ENCODE measurements at regions not wholly inside any gene's neighbourhood (a gene's known extent, or its start where the extent isn't known, plus 50 kb on each side); places are given as distances from the start of the nearest gene placed in this dataset.

DNA sequence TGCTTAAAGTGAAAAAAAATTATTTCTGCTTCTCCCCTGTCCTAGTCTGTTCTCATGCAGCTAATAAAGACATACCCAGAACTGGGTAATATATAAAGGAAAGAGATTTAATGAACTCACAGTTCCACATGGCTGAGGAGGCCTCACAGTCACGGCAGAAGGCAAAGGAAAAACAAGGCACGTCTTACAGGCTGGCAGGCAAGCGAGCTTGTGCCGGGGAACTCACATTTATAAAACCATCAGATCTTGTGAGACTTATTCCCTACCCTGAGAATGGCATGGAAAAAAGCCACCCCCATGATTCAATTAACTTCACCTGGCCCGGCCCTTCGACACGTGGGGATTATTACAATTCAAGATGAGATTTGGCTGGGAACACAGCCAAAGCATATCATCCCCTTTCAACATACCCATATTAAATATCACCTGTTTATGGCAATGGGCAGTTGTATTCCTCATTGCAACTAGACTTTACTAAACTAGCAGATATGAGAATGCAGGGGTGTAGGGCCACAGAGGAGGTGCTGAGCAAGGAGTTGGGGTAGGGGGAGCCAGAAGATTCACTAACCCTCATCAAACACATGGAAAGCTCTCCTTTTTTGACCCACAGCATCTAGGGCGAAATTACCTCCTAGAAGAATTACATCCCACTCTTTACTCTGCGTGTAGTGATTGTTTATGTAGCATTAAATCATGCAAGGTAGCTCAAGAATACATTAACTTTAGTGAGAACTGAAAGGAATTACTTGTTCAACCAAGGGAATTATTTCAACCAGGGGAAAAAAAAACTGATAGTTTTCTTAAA is 183.3 kb upstream of the DOK6 start:
- peak; percentile 64 to 93 for DNase-seq

DNA sequence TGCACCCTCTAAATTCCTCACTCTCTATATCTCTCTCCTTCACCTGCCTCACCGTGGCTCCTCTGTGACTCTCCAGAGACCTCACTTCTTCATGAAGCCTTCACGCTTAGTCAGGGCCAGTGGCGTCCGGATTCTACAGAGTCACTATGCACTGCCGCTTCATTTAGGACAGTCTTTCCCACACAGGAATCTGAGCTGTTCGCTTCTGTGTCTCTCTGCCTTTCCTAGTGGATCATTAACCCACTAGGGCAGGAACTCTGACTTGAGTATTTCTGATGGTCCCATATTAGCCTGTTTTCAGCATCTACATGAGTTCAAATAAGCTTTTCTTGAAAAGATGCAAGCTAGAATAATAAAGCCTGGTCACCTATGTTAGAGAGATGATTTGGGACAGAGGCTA is 180.2 kb upstream of the DOK6 start:
- no peak for DNase-seq

DNA sequence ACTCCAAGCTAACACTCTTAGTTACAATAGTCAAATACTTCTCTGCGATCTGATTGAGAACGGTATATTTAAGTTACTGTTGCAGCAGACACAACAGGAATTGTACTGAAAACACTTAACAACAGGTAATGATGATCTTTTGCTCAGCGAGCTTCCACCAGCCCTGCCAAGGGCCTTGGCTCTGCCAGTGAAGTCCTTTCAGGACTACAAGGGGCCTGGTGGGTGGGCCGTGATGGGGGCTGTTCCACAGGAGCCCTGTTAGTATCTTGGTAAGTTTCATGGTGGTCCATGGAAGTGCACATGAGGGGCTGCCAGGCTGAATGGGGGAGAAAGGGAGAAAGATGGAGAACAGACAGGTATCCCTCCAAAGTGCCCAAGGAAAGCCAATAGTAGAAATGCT is 178.6 kb upstream of the DOK6 start:
- DNase-seq, result no peak

DNA sequence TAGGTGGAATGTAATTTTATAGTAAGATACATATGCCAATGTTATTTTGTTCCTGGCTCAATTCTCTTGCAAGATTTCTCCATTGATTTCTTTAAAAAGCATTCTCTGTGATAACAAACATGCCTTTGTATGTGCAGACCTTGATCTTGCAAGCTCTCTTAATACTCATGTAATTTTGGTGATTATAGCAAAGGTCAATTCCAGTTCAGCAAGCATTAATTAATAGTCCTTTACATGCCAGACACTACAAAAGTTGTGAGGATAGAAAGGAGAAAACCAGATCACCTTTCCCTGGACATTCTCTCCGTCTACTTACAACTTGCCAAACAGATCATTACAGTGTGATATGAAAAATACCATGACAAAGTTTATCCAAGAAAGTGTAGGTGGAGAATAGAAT is 173.7 kb upstream of the DOK6 start:
- no peak for DNase-seq

GRCh38 chr18:69230204-69230603 is 170.5 kb upstream of the DOK6 start:
- no peak for DNase-seq

DNA sequence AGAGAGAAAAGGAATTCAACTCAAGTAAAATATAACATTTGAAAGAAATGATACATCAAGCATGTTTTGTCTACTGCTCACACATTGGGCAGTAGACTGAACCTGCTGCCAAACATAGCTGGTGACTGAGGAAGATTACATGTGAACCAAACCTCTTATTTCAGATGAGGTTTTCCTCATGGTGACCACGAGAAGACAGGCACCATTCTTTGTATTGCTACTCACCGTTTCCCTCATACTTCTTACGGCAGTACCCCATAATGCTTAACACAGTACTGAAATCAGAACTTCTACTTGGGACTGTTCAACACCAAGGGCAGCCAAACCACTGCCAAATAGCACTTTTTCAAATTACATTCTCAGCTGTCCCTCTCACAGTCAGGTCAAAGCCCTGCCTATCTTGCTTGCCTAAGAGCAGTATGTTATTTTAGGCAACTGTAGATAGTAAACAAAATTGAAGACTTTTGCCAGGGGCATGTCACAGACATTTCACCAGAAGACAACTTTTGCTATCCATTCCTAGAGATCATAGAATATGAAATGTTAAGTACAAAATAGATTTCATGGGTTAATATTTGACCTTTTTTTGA is 167.1 kb upstream of the DOK6 start:
- DNase-seq, result no peak

DNA sequence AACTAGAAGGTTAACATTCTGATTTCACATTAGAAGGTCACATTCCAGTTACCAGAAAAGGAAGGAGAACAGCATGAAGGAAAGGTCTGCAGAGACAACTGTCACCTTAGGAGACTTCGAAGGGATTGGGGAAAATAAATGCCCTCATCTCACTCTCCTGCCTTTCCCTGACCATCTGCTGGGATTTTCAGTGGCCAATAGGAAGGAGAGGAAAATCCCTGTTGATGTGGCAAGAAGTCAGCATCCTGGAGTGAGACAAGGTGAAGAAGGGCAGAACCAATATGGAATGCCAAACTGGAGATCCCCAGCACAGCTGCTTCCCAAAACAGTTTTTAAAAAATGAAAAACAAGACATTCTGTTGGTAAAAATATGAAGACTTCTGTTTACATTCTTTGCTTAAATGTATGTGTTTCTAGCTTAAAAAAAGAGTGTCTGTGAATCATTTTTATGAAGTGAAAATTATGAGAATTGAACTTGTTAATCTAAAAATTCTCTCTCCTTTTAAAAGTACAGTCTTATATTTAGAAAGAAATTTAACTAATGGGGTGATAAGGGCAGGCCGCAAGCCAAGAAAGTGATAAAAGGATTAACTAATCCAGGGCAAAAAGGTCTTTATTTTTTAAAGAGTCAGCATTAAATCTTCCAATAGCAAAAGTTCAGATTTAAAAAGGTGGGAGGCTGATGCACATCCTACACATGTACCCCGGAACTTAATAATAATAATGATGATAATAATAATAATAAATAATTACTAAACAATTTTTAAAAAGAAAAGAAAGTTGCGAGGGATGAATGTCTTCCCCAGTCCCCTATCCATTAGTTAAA is 160.6 kb upstream of the DOK6 start:
- peak; percentile 86 to 89 for DNase-seq

GRCh38 chr18:69246027-69246426 is 154.7 kb upstream of the DOK6 start:
- no peak for DNase-seq

DNA sequence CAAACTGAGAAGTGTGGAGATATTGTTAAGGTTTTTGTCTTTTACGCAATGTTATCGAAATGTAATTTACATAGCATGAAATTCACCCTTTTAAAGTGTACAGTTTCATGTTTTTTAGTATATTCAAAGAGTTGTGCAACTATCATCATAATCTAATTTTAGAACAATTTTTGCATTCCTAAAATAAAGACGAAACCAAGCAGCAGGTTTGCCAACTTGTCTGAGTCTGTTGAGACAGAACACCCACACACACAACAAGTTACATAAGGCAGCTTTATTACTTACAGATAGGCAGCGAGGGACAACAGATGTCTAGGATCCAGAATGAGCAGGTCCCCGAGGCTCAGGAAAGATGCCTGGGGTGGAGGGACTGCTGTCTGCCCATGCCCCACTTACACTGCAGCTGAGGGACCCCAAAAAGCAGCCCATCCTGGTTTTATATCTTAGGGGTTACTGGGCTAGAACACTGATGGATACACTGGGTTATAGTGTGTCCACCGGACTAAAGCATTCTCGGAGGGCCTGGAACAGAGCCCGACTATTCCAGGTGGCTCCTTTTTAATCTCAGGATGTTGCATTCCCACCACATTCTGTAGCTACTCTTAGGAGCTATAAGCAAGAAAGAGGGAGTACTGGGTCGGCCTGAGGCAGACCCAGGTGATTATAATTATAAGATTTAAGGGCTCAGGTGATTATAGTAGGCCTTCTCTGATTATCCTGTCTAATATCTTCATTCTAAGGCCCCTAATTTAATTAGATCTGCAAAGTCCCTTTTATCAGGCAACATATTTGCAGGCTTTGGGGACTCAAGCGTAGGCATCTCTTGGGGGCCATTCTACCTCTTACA is 150.2 kb upstream of the DOK6 start:
- DNase-seq, result peak; percentile 6 to 38

- DNase-seq, result no peak
Measured at GRCh38 chr18:69257861-69258458, 142.7 kb upstream of the DOK6 start.

DNA sequence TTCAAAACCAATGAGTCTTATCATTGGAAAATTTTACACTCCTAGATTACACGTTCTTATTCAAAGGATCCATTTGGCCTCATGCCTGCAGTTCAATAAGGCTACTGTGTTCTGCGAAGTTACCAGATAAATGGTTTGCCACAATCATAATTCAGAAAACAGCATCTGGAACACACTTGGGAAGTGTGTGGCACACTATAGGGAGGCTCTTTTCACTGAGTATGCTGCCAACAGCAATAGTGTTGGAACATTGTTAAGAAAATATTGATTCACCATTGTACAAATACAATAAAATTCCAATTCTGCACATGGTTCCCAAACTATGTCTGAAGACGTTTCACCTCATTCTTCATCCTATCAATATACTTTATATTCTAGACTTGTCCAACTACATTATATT is 141.4 kb upstream of the DOK6 start:
- no peak for DNase-seq

GRCh38 chr18:69261406-69261805 is 139.3 kb upstream of the DOK6 start:
- no peak for DNase-seq

GRCh38 chr18:69265656-69266055 is 135.0 kb upstream of the DOK6 start:
- no peak for DNase-seq

- DNase-seq, result no peak
Measured at GRCh38 chr18:69267895-69268294, 132.8 kb upstream of the DOK6 start.

- no peak for DNase-seq
Measured at GRCh38 chr18:69282371-69282770, 118.3 kb upstream of the DOK6 start.

GRCh38 chr18:69291044-69291443 is 109.6 kb upstream of the DOK6 start:
- no peak for DNase-seq

- no peak for DNase-seq
Measured at GRCh38 chr18:69291755-69292154, 108.9 kb upstream of the DOK6 start.

DNA sequence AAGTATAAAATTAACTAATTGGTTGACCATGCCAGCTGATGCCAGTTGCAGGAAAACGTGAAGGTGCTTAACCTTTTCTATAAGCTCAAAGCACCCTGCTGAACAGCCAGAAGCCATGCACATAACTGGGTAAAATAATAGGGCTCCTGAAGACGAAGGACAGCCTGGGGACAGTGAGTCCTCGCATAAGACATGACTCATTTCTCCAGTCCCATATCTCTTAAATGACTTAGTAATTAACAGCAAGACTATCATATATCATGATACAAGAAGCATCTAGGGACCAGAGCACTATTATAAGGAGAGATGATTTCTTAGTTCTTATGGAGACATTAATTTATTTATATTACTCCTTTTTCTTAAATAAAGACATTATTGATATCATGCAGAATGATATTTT is 100.5 kb upstream of the DOK6 start:
- DNase-seq, result peak in 1 of 2 experiments; percentile 14

DNA sequence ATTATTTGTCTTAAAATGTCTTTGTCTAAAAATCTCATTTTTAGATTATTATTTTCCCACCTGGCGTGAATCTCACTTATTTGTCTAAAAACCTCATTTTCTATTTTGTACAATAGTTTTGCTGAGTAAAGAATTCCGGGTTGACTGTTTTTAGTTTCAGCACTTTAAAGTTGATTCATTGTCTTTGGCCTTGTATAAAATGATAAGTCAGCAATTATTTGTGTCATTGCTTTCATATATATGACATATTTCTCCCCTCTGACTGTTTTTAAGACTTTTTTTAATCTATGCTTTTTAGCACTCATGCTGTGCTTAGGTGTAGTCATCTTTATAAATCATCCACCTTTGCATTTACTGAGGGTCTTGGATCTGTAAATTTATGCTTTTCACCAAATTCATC is 92.1 kb upstream of the DOK6 start:
- no peak for DNase-seq

DNA sequence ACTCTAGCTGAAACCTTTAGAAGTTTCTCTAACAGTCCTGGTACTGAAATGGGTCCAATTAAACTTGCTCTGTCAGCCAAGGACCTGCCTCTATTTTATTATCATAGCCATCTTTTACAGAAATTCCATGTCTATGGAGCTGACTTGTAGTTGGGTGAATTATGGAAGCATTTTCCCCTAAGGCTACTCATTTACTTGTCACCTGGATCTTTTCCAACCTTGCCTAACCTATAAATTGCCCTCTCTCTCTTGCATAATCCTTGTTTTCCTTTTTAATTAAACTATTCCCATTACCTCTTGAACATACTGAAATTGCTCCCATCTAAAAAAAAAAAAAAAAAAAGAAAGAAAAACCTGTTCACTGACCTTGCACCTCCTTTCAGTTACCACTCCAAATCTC is 74.6 kb upstream of the DOK6 start:
- DNase-seq, result no peak

DNA sequence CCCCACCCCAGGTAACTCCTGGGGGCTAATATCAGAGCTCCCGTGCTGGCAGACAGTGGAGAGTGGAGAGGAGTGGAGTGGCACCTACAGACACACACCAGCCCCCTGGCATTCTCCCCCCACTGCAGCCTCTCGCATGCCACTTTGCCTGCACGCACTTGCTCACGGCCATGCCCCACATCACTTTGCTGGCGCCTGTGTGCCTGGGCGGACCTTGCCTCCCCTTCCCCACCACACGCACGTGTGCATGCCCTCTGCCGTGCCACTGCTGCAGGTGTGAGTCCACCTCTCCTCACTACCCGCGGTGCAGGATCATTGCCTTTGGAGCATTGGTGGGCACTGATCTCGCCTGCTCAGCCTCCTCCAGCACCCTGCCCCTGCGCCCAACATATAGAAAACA is 72.6 kb upstream of the DOK6 start:
- no peak for DNase-seq

DNA sequence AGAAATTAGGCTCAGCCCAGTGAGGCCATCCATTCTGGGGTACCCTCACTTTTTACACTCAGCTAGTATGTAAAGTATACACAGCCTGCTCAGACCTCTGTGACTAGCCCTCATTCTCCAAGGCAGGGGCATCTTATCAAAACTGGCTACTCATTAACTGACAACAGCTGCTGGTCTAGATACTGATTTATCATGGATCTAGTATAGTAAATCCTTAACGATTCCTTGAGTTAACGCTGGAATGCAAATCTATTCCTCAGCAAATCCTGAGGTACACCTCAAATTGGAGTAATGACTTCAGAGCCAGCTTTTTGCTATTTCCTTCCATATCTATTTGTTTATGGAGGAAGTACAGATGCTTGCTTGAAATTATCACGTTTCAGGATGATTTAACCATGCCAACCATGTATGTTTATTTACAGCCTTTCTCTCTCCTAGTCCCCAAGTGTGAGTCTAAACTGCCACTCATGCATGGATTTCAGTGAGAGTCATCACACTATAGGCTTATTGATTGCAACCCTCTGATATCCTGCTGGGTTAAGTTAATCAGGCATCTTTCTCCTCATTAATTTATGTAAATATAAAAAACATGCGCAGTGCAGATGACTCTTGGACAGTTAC is 70.2 kb upstream of the DOK6 start:
- DNase-seq, result peak in 1 of 2 experiments; percentile 7
